ENCODE measurements at regions not wholly inside any gene's neighbourhood (a gene's known extent, or its start where the extent isn't known, plus 50 kb on each side); places are given as distances from the start of the nearest gene placed in this dataset.

DNA sequence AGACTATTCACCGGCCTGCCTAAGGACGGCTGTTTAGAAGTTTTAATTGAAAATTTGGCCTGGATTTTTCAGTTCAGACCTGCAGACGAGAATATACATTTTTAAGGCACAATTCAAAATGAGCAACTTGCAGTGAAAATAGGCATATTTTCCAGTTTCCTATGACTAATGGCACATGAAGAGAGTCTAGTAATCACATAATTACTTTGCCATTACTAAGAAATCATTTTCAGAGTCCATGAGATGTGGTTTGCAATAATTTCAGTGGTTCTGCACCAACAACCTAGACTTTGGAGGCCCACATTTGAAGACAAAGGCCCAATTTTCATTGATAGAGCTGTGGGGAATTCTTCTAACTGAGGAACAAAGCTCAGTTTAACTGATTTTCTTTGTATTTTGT lies 205.3 kb downstream of the SOX2 start:
- TF ChIP-seq, protein P1, sequence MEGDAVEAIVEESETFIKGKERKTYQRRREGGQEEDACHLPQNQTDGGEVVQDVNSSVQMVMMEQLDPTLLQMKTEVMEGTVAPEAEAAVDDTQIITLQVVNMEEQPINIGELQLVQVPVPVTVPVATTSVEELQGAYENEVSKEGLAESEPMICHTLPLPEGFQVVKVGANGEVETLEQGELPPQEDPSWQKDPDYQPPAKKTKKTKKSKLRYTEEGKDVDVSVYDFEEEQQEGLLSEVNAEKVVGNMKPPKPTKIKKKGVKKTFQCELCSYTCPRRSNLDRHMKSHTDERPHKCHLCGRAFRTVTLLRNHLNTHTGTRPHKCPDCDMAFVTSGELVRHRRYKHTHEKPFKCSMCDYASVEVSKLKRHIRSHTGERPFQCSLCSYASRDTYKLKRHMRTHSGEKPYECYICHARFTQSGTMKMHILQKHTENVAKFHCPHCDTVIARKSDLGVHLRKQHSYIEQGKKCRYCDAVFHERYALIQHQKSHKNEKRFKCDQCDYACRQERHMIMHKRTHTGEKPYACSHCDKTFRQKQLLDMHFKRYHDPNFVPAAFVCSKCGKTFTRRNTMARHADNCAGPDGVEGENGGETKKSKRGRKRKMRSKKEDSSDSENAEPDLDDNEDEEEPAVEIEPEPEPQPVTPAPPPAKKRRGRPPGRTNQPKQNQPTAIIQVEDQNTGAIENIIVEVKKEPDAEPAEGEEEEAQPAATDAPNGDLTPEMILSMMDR (IDR thresholded peaks at IDR 0.05): no peak
- no peak for TF ChIP-seq POLR2A (IDR thresholded peaks at IDR 0.05)

Measured in uterus (tissue), 2 donors.